ENCODE measurements at regions not wholly inside any gene's neighbourhood (a gene's known extent, or its start where the extent isn't known, plus 50 kb on each side); places are given as distances from the start of the nearest gene placed in this dataset.

- no peak for TF ChIP-seq POLR2A (IDR thresholded peaks at IDR 0.05)
- TF ChIP-seq, protein P1, sequence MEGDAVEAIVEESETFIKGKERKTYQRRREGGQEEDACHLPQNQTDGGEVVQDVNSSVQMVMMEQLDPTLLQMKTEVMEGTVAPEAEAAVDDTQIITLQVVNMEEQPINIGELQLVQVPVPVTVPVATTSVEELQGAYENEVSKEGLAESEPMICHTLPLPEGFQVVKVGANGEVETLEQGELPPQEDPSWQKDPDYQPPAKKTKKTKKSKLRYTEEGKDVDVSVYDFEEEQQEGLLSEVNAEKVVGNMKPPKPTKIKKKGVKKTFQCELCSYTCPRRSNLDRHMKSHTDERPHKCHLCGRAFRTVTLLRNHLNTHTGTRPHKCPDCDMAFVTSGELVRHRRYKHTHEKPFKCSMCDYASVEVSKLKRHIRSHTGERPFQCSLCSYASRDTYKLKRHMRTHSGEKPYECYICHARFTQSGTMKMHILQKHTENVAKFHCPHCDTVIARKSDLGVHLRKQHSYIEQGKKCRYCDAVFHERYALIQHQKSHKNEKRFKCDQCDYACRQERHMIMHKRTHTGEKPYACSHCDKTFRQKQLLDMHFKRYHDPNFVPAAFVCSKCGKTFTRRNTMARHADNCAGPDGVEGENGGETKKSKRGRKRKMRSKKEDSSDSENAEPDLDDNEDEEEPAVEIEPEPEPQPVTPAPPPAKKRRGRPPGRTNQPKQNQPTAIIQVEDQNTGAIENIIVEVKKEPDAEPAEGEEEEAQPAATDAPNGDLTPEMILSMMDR (IDR thresholded peaks at IDR 0.05): no peak
Measured at GRCh38 chr4:58275856-58276255, 1165.7 kb upstream of the IGFBP7 start.
